ENCODE measurements at regions not wholly inside any gene's neighbourhood (a gene's known extent, or its start where the extent isn't known, plus 50 kb on each side); places are given as distances from the start of the nearest gene placed in this dataset.

- no peak for DNase-seq (ENCODE audit: low read depth in 1 of 2, low spot score in 1 of 2)
These were observed 412.6 kb downstream of the DMRT2 start for GRCh38 chr9:1462626-1463308.

DNA sequence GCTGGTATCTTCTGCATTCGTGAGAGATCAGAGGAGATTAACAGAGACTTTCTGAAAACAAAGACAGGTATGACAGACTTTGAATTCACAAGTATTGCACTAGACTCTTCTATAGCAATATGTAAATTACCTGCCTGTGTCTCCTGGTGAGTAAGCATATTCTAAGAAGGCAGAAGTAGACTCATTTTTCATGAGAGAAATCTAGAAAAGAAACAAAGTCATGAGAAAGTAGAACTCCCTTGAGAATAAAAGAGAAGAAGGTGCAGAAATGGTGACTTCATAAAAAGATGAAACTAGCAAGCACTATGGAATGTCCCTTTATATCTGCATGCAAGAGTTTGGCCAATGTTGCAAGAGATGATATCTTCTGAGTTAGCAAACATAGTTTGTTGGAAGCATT lies 419.8 kb downstream of the DMRT2 start:
- DNase-seq (ENCODE audit: low read depth in 1 of 2, low spot score in 1 of 2) = no peak

- DNase-seq (ENCODE audit: low read depth in 1 of 2, low spot score in 1 of 2) = no peak
These were observed 423.9 kb downstream of the DMRT2 start for GRCh38 chr9:1473956-1474634.

DNA sequence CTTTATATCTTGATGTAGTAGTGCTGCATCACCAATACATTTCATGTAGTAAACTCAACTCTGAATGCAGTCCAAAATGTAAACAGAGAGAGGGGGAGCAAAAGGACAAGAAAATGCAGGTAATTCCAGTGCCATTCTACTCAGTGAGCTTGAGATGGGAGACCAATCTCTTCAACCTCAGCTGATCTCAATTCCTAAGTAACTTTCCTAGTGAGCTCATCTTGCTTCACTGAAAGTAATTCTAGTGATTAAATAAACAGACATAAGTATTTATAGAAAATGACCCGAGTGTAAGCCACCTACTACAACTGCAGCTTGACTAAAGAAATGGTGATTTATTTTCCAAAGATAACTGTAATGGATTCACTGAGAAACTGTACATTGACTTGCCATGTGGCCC lies 424.5 kb downstream of the DMRT2 start:
- no peak for DNase-seq (ENCODE audit: low read depth in 1 of 2, low spot score in 1 of 2)

DNA sequence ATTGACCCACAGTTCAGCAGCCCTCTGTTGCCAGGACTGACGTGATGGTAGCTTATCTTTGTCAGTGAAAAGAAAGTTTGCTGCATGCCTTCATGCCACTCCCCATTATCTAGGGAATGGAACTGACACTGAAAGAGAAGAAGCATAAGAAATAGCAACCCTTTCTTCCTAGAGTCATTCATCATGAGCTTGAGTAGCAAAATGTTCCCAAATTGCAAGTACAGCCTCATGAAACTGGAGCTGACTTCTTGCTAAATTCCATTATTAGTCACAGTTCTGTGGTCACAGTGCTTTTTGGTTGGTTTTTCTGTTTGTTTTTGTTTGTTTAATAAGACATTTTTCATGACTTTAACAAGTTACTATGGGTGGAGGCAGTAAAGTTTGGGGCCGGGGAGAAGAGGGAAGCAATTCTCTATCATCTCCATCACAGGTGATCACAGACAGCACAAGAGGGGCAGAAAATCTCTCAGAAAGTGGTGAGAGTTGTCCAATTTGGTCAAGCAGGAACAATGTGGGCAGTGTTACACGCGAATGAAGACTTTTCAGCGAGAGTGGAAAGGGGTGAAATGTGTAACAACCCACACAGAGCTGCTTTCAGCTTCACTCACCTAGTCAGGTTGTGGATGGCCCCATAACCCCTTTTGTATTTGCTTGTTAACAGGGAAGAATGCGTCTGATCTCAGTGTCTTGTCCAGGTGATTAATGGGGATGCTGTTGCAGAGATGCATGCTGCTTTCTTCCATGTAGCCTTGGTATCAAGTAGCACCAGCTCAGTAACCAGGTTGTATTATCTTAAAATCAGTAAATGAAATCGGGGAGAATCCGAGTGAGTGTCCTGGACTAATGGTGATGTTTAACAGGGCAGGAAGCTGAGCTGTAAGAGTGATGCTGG lies 440.4 kb downstream of the DMRT2 start:
- DNase-seq (ENCODE audit: low read depth in 1 of 2, low spot score in 1 of 2) = no peak

GRCh38 chr9:1492156-1492555 lies 442.0 kb downstream of the DMRT2 start:
- DNase-seq (ENCODE audit: low read depth in 1 of 2, low spot score in 1 of 2) = no peak

DNA sequence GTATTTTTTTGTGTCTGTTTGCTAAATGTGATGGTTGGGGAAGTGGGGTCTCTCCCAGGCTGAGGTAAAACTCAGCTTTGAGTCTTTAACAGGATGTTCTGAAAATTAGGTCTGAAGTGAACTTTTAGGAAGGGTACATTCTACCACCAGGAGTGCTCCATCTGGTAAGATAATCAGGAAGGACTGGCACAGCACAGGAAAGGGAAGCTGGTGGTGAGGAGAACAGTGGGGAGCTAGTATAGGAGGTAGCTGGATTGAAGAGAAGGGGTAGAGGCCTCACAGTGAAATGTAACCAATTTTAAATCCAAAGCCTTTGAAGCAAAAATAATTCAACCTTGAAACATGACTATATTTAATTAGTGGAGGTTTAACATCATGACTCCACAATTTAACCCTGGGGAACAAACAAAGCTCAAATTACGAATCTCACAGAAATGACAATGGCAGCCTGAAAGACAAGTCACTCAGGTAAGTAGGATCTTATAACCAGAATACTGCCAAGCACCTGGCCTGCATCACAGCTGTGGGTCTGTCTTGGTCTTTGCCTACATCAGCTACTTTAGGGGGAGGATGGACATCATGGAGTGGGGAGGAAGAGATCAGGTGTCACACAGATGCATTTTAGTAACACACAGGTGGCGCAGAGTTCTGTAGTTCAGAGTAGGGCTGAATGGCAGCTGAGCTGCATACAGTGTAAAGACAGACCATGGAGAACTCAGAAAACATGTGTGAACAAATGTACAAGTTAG lies 445.3 kb downstream of the DMRT2 start:
- no peak for DNase-seq (ENCODE audit: low read depth in 1 of 2, low spot score in 1 of 2)

- DNase-seq (ENCODE audit: low read depth in 1 of 2, low spot score in 1 of 2) = no peak
These were observed 455.3 kb downstream of the DMRT2 start for GRCh38 chr9:1505489-1505888.

- no peak for DNase-seq (ENCODE audit: low read depth in 1 of 2, low spot score in 1 of 2)
These were observed 460.6 kb downstream of the DMRT2 start for GRCh38 chr9:1510712-1511111.

GRCh38 chr9:1513105-1513504 lies 462.9 kb downstream of the DMRT2 start:
- no peak for DNase-seq (ENCODE audit: low read depth in 1 of 2, low spot score in 1 of 2)

DNA sequence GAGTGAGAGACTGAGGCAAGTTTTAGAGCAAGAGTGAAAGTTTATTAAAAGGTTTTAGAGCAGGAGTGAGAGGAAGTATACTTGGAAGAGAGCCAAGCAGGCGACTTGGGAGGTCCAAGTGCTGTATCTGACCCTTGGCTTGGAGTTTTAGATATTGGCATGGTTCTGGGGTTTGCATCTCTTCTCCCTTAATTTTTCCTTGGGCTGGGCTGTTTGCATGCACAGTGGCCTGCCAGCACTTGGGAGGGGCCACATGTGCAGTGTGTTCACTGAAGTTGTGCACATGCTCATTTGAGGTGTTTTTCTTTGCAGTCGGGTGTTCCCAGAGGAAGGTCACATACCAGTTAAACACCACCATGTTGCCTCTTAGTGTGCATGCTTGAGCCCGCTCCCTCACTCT lies 464.1 kb downstream of the DMRT2 start:
- no peak for DNase-seq (ENCODE audit: low read depth in 1 of 2, low spot score in 1 of 2)

DNA sequence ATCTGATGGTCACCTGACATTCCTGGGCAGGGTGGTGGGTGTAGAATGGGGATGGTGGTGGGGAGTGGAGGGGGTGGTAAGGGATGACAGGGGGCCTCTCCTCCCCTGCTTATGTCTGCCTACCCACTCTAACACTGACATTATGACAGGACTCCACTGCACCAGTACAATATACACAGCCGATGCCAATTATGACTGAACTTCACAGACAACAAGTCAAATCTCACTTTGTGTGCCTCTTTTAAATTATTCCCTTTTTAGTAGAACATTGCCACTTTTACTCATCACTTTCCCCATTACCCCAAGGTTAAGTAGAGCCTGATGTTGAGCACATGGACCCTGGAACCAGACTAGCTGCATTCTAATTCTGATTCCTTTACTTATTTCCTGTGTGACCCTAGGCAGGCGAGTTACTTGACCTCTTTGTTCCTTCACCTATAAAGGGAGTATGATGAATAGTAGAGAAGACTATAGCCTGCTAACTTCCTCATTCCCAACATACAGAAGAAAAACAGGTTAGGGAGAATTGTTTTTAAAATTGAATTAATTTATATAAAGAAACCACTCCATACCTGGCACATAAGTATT lies 464.7 kb downstream of the DMRT2 start:
- DNase-seq (ENCODE audit: low read depth in 1 of 2, low spot score in 1 of 2) = no peak

DNA sequence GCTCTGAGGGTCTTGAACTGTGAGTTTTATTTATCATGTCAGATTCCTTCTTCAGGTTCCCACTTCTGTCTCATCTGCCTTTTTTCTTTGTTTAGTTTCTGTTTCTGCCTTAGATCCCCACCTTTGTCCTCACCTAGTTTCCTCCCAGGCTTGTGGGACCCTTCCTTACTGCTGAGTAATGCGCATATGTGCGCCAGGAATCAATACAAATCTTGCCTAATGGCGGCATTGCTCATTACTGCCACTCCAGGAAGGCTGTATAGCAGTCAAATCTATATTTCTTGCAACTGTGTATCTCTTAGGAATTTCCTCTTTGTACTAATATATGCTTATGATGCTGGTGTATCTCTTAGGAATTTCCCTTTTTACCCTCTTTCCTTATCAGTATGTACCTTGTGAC lies 465.4 kb downstream of the DMRT2 start:
- DNase-seq (ENCODE audit: low read depth in 1 of 2, low spot score in 1 of 2) = no peak

DNA sequence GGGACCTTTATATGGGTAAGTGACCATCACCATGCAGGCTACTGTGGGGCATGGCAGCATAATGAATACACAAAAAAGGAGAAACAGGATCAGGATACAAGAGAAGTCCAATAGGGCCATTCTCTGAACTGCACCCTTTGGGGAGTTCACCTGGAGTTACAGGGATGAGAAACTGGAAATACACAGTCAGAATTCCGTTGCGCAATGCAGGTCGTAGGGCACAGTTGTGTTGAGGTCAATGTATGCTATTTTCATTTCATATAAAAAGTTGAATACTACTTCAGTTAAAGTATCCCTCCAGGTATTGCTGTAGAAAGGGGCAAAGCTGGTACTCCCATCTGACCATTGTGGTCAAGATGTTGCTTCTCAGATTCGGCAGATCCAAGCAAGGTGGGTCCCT lies 471.4 kb downstream of the DMRT2 start:
- DNase-seq (ENCODE audit: low read depth in 1 of 2, low spot score in 1 of 2) = no peak

- no peak for DNase-seq (ENCODE audit: low read depth in 1 of 2, low spot score in 1 of 2)
These were observed 472.1 kb downstream of the DMRT2 start for GRCh38 chr9:1522219-1522767.

GRCh38 chr9:1528456-1528855 lies 478.3 kb downstream of the DMRT2 start:
- DNase-seq (ENCODE audit: low read depth in 1 of 2, low spot score in 1 of 2) = no peak

DNA sequence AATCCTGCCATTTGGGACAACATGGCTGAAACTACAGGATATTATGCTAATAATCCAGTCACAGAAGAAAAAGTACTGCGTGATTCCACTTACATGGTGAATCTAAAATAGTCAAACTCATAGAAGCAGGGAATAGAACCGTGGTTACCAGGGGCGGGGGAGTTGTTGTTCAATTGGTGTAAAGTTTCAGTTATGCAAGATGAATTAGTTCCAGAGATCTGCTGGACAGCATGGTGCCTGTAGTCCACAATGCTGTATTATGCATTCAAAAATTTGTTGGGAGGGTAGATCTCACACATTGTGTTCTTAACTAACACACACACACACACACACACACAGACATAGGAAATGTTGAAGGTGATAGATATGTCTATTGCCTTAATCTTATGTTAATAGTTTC lies 480.5 kb downstream of the DMRT2 start:
- no peak for DNase-seq (ENCODE audit: low read depth in 1 of 2, low spot score in 1 of 2)

DNA sequence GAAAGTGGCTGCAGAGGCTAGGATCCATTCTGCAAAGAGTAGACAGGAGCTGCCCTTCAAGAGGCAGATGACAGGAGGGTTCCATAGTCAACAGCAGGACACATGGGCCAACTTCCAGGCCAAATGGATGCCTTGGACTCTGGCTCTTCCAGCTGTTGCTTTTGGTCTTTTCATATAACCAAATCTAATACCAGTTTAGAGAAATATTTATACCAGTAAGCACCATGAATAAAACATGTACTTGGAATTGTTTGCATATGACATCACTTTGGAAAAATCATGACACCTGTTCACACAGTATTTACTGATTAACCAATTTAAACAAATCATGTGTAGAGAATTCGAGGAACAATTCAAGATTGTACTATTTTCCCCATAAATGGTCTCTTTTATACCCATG lies 481.3 kb downstream of the DMRT2 start:
- DNase-seq (ENCODE audit: low read depth in 1 of 2, low spot score in 1 of 2) = no peak

GRCh38 chr9:1532171-1532570 lies 482.0 kb downstream of the DMRT2 start:
- no peak for DNase-seq (ENCODE audit: low read depth in 1 of 2, low spot score in 1 of 2)

DNA sequence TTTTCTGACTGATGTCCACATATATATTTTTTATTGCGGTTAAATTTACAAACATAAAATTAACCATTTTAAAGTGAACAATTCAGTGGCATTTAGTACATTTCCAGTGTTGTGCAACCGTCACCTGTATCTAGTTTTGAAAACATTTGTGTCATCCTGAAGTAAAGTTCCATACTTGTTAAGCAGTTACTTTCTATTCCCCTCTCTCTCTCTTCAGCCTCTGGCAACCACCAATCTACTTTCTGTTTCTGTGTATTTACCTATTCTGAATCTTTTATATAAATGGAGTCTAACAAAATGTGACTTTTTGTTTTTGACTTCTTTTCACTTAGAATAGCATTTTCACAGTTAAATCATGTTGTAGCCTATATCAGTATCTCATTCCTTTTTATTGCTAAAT lies 480.1 kb upstream of the SMARCA2 start:
- DNase-seq (ENCODE audit: low read depth in 1 of 2, low spot score in 1 of 2) = no peak

- no peak for DNase-seq (ENCODE audit: low read depth in 1 of 2, low spot score in 1 of 2)
These were observed 479.5 kb upstream of the SMARCA2 start for GRCh38 chr9:1535599-1535998.

All from activated CD4-positive, alpha-beta T cell treated with anti-CD3 and anti-CD28 coated beads, Interleukin-2, amount 50 U/mL, for 24 hours (primary cell).